GM19193 (cell line): ENCODE measurements at regions not wholly inside any gene's neighbourhood (a gene's known extent, or its start where the extent isn't known, plus 50 kb on each side); places are given as distances from the start of the nearest gene placed in this dataset.

Experiments
- POLR2A ChIP-seq: IDR thresholded peaks from 4 replicates; pipeline ENCODE4 v1.6.1; 2011; ENCODE audit not compliant: insufficient read depth, insufficient read length; ENCODE audit errors: extremely low read depth

GRCh38 chr13:105213512-105213911 is 1322.0 kb downstream of the EFNB2 start:
- no peak for TF ChIP-seq POLR2A

DNA sequence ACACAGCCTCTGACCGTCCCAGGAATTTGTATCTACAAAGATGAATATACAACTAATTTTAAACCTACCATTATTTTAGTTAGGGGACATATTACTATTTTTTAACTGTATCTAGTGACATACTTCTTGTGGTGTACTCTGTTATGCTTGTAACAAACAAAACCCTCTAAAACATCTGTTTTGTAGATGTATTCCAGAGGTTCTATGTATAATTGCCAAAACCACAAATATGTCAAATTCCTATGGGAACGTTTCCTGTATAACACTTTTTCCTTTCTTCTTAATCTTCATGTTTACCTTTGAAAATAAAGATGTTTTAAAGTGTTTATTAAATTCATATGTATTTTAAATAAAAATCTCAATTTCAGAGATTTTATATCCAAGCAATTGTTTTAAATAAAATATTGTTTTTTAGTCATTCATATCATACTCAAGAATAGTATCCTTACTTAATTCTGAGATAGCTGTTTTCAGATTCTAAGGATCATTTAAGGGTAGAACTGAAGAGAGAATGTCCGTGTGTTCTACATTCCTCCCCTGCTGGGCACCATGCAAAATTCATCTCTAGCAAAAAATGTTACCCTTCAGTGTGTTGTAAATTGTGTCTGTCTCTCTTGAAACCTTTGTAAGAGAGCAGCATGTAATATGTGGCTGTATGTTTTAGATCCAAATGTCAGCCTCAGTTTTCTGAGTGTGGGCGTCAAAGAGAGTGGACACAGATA is 1327.7 kb downstream of the EFNB2 start:
- no peak for TF ChIP-seq POLR2A

- no peak for TF ChIP-seq POLR2A
These were observed 1333.1 kb downstream of the EFNB2 start for GRCh38 chr13:105202354-105202753.

DNA sequence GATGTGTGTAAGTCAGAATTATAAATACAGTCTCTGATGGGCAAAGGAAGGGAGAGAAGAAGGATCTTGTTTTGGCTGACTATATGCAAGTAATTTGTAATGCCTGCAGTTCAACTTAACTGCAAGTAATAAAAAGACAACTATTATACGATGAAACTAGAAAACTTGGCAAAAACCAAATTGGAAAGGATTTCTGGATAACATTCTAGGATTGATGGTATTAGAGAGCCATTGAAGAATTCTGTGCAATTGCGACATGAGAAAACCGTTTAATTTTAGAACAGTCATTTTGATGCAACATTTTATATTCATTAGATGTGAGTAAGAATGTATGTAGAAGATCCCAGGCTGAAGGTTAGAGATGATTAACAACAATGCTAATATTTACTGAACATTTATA is 1334.1 kb downstream of the EFNB2 start:
- TF ChIP-seq POLR2A, result no peak

- no peak for TF ChIP-seq POLR2A
These were observed 1335.3 kb downstream of the EFNB2 start for GRCh38 chr13:105200181-105200580.

DNA sequence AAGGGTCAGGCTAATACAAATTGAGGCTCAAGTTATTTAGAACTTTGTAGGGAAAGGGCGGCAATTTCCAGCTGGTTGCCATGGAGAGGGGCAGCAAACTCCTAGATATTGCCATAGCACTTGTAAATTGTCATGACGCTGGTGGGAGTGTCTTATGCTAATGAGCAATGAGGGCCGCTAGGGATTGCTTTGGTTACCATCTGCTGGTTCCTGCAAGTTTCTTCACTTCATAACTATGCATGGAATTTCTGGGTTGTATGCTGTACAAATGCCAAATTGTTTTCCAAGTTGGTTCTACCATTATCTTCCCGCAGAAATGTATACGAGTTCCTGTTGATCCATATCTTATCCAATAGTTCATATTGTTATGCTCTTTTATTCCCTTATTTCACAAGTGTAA is 1339.4 kb downstream of the EFNB2 start:
- no peak for TF ChIP-seq POLR2A

DNA sequence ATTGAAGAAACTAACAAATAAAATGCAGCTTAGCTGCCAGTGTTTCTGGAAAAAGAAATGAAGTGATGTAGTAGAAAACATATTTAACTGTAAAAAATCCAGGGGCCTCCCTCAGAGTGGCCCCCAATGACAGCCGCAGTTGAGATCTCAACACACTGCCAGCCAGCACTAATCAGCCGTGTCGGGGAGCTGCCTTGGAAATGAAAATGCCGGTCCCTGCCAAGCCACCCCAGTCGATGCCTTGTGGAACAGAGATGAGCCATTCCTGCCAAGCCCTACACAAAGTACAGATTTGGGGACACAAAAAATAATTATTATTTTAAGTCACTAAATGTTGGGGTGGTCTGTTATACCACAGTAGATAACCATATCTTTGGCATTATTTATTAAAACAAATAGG is 1342.4 kb downstream of the EFNB2 start:
- TF ChIP-seq POLR2A, result no peak

DNA sequence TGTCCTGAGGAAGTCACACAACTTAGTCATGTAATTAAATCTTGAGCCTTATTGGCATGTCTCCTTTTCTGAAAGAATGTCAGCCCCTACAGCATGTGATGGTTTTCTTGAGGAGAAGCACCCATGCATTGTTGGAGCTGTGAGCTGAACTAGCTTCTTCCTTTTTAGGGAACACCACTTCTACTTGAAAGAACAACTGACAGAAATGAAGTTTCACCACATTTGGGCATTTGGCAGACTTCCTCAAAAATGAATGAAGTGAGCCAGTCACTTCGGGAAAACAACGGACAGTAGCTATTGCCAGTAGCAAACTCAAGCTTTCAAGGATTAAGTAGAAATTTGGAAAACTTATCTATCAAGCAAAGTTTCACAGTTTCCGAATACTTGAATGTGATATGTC is 1351.3 kb downstream of the EFNB2 start:
- TF ChIP-seq POLR2A, result no peak

DNA sequence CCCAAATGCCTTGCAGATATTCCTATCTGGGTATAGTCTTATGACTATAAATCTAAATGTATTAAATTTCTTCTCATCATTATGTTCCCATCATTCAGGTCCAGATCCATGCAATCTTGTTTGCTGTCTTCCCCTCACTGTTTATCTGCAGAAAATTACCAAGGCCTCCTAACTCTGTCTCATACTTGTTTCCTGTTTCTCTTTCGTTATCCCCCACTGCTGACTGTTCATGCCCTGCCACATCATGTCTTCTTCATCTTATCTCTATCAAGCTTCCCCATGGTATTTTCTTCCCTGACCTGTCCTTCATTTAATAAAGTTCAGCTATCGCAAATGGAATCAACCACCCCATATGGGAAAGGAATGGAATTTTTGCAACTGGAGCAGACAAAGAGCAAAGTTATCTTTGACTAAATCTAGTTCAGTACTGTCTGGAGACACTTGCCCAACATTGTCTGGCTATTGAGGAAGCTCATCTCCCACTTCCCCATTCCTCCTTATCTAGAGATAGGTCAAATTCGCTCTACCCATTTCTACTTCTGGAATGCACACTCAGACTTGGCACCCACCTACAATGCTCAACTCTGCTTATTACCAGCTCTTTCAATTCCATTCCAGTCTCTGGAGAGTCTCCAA is 1358.1 kb downstream of the EFNB2 start:
- TF ChIP-seq POLR2A, result no peak

DNA sequence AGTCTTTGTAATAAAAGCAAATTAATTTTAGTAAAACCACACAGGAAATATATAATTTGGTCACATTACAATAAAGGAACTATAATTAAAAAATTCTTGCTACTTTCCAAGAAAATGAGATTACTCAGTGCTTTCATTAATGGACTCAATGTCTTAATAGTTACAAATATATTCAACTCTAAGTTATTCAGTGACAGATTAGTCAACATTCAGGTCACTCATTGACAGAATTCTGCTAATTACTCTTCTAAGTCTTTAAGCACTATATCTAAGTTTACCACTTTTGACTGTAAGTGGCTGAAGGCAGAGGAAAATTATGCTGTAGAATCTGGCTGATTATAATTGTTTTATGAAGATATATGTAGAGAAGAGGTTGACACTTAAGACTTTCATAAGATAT is 1365.0 kb downstream of the EFNB2 start:
- no peak for TF ChIP-seq POLR2A

DNA sequence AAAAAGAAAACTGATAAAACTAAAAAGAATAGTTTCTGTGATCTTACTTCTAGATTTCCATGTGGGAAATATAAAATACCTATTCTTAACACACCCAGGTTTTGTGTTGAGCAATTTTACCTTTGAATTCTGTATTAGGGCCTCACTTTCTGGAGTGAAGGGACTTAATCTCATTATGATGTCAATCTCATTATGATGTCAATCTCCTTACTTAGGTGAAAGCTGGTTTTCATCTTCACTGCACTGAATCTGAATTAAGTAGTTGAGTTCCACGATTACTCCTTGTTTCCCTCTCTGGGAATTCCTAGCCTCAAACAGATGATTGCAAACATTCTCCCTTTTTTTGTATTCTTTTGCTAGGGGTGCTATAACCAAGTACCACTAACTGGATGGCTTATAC is 1367.2 kb downstream of the EFNB2 start:
- TF ChIP-seq POLR2A, result no peak

DNA sequence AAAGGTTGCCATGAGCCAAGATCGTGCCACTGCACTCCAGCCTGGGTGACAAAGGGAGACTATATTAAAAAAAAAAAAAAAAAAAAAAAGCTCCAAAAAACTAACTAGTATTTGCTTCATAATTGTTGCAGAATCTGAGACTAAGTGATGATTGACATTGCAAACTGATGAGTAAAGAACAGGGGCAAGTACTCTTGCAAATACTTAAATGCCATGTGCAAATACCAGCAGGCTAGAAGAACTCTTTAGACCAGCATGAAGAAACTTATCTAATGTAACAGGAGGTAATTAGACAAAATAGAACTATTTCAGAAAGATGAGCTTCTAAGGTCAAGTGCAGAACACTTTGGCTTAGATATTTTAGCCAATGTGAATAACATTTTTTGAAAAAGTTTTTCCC is 1368.1 kb downstream of the EFNB2 start:
- no peak for TF ChIP-seq POLR2A

DNA sequence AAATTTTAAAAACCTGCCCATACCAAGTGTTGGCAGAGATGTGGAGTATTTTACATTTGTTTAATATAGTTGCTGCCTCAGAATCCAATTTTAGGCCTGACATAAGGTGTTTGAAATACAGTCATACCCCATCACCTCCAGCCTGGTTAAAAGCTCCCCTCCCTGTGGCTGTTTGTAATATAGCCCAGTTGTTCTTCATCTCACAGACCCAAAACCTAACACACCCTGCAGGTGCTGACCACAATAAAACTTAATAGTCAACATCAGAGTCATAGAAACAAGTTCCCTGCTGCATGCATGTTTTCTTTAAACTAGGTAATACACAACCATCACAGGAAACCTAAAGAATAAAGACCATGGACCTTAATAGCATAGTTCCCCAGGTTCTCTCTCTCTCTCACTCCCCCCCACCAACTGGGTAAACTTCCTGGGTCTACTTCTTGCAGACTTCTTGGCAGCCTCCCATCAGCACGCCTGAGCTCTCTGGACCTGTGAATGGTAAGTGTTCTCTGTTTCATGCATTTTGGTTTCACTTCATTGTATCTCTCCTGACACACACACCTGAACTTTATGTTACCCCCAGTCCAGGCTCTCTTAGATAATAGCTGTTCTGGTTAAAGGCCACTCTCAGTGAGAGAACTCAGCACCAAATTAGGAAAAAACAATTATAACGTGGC is 1369.9 kb downstream of the EFNB2 start:
- no peak for TF ChIP-seq POLR2A

DNA sequence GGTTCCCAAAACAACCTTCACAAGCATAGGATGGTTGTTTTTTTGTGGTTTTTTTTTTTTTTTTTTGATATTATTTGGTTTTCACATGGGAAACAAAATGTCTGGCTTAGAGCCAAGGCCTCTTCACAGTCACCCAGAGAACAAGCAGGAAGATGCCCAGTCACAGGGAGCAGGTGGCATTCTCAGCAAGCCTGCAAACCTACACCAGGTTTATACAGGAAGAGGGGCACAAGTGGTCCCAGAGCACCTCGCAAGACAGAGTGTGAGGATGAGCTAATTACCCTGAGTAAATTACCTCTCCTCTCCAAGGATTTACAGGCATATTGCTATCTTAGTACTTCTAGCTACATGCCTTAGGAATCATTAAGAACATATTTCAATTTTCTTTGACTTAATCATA is 1375.6 kb downstream of the EFNB2 start:
- TF ChIP-seq POLR2A, result no peak

DNA sequence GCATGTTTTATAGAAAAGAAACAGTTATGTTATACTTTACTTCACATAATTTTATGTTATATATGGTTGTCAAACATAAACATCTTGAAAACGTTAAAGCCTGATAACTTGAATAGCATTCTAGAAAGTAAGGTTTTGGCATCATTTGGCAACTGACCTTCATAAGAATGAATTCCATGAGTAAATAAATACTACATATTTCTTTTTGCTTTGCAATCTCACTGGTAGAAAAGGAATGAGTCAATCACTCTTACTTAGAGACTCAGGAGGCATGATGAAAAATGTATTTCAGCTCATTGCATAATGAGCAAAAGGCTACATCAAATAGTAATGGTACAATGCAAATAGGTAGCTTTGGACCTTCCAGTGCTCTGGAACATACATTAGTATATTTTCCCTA is 1381.9 kb downstream of the EFNB2 start:
- no peak for TF ChIP-seq POLR2A

- TF ChIP-seq POLR2A, result no peak
These were observed 1383.8 kb downstream of the EFNB2 start for GRCh38 chr13:105151639-105152038.

DNA sequence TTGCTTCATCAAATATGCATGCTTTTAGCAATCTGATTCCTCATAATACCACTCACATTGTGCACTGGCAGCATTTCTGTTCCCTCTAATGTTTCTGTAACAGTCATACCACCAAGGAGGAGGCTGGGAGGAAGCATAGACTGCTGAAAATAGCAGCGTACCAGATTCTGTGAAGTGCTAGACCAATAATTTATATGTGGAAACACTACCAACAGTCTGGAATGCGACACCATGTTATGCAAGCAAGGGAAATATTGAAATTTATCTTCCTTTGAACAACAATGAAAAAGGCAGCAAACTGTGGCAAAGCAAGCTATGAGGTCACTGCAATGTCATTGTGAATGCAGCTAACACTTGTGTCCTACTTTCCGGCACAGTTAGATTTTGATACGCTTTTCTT is 1388.0 kb downstream of the EFNB2 start:
- no peak for TF ChIP-seq POLR2A

GRCh38 chr13:105144936-105145335 is 1390.5 kb downstream of the EFNB2 start:
- no peak for TF ChIP-seq POLR2A
